BE2C (cell line): ENCODE measurements at regions not wholly inside any gene's neighbourhood (a gene's known extent, or its start where the extent isn't known, plus 50 kb on each side); places are given as distances from the start of the nearest gene placed in this dataset.

Source experiments
- DNase-seq: peaks from one replicate; pipeline ENCODE4 v3.0.0-alpha.2; 2020
- H3K27me3 ChIP-seq: fragments of 250-450 bp; sonication (Bioruptor Pico); 2 replicates; pipeline ENCODE4 v1.5.1; 2020; ENCODE audit warnings: mild to moderate bottlenecking
- H3K36me3 ChIP-seq: fragments of 250-450 bp; sonication (Bioruptor Pico); 2 replicates; pipeline ENCODE4 v1.5.1; 2020; ENCODE audit warnings: mild to moderate bottlenecking
- H3K4me1 ChIP-seq: fragments of 250-450 bp; sonication (Bioruptor Pico); 2 replicates; pipeline ENCODE4 v1.5.1; 2020
- H3K4me3 ChIP-seq: 2 replicates; pipeline ENCODE4 v1.5.1; 2011; ENCODE audit warnings: low read depth, low read length
- H3K9me3 ChIP-seq: fragments of 250-450 bp; sonication (Bioruptor Pico); 2 replicates; pipeline ENCODE4 v1.5.1; 2020
- TF ChIP-seq, protein P1 (sequence below): IDR thresholded peaks from 2 replicates; pipeline ENCODE4 v1.5.1; 2012; ENCODE audit warnings: mild to moderate bottlenecking, low read depth, low read length

DNA sequence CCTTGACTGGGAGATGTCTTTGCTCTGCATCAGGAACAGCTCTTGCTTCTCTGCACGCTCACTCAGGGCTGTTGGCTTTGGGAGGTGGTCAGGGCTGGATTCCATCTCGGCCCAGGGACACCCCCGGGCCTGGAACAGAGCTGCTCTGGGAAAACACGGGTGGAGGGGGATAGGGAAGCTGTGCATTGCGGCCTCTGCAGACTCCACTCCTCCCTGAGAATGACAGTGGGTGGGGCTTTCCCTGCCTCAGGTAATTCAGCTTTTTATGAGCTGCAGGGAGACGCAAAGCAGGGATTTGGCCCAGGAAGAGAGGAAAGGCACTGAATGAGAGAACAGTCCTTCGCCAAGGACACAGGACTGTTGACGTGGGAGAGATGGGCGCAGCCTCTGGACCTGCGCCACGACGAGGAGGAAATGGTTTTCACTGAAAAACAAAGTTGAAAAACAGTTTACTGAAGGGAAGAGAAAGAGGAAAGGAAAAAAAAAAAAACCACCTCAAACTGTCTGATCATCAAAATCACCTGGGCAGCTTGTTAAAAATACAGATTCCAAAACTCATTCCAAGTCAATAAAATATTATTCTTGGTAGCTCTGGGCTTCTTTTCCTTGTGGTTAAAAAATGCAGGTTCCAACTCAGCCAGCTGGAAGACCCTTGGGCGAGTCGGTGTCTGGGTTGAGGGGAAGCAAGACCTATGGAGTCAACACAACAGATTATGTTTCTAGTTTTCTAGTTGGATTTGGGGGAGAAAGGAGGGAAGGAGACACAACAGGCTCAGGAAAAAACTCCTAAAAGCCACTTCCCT, 194.0 kb downstream of the ZFP36L2 start:
- Histone ChIP-seq H3K9me3 (no peaks in the 10 kb centered on the region), H3K27me3 (no peaks in the 10 kb centered on the region), H3K4me1 (no peaks in the 10 kb centered on the region), H3K36me3 (no peaks in the 10 kb centered on the region), H3K4me3 (no peak overlapping the region)
- TF ChIP-seq, protein P1, sequence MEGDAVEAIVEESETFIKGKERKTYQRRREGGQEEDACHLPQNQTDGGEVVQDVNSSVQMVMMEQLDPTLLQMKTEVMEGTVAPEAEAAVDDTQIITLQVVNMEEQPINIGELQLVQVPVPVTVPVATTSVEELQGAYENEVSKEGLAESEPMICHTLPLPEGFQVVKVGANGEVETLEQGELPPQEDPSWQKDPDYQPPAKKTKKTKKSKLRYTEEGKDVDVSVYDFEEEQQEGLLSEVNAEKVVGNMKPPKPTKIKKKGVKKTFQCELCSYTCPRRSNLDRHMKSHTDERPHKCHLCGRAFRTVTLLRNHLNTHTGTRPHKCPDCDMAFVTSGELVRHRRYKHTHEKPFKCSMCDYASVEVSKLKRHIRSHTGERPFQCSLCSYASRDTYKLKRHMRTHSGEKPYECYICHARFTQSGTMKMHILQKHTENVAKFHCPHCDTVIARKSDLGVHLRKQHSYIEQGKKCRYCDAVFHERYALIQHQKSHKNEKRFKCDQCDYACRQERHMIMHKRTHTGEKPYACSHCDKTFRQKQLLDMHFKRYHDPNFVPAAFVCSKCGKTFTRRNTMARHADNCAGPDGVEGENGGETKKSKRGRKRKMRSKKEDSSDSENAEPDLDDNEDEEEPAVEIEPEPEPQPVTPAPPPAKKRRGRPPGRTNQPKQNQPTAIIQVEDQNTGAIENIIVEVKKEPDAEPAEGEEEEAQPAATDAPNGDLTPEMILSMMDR = no peak
- no peak for DNase-seq

GRCh38 chr2:43031471-43032212, 194.8 kb downstream of the ZFP36L2 start:
- Histone ChIP-seq H3K9me3 (no peaks in the 10 kb centered on the region), H3K36me3 (no peaks in the 10 kb centered on the region), H3K27me3 (no peaks in the 10 kb centered on the region), H3K4me1 (no peaks in the 10 kb centered on the region), H3K4me3 (no peak overlapping the region)
- TF ChIP-seq, protein P1 = no peak
- DNase-seq = no peak

DNA sequence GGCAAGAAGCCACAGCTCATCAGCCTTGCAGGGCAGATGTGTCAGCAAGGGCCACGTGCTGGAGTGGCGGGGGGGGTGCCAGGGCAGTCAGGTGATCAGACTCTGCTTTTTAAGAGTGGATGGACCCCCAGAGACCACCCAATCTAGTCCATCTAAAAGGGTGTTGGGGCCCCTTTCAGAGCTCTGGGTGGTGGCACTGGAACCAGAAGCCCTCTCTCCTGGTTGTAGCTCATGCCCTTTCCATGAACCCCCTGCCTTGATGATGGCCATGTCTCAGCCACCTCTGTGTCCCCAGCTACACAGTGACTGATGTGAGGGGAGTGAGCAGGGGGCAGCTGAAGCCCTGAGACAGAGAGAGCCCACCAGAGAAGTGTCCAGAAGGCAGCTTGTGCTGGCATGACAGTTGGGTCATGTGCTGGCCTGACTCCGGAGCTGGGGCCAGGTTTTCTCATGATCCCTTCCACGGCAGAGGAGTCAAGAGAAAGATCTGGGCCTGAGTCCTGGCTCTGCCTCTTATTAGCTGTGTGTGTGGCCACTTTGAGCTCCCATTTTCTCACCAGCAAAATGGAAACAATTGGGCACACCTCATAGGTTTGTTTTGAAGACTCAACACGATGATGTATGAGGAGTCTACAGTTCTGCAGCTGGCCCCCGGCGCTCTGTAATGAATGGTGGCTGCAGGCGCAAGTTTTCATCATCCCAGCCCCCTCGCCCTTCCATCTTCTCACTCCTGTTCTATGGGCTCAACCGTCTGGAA, 195.7 kb downstream of the ZFP36L2 start:
- TF ChIP-seq, protein P1 = no peak

DNA sequence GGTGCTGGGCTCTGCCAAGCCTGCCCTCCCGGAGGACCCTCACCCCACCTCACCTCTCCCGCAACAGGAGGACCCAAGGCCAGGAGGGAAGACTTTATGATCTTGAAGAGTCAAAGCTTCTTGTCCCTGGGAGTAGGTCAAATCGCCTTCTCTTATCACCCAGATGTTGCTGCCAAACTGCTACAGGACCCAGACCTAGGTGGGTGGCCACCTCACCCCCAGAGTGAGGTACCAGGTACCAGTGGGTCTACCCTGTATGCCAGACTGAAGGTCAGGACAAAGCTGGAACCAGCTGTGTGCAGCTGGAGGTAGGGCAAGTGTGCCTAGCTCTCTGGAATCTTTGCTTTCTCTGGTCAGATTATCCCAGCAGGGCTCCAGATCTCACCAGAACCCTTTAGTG, 197.2 kb downstream of the ZFP36L2 start:
- Histone ChIP-seq H3K27me3 (no peaks in the 10 kb centered on the region), H3K4me1 (peaks cover 5% of the 10 kb centered on the region; the same call in 1 of the 2 replicates), H3K36me3 (no peaks in the 10 kb centered on the region), H3K9me3 (no peaks in the 10 kb centered on the region; the same call in 1 of the 2 replicates), H3K4me3 (no peak overlapping the region)
- no peak for DNase-seq
- TF ChIP-seq, protein P1 = no peak

More for the DNA sequence above, 195.7 kb downstream of the ZFP36L2 start:
- H3K36me3 ChIP-seq = no peaks in the 10 kb centered on the region
- no peaks in the 10 kb centered on the region for H3K9me3 ChIP-seq
- DNase-seq = no peak
- H3K27me3 ChIP-seq = no peaks in the 10 kb centered on the region
- no peaks in the 10 kb centered on the region for H3K4me1 ChIP-seq
- no peak overlapping the region for H3K4me3 ChIP-seq

DNA sequence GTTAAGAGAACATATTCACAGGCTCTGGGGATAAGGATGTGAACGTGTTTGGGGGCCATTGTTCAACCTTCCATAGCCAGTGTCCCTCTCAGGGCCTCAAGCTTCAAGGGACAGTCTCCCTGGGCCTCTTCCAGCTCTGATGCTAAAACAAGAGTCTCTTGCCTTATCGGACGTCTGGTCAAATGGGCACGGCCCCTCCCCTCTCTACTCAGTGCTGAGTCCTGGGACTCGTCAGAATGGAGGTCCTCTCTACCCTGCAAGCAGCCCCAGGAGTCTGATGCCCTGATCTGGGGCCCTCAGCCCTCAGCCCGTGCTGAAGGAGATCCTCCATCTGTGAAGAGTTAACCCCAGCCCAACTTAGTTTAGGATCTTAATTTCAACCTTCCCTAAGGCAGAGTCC, 198.2 kb downstream of the ZFP36L2 start:
- Histone ChIP-seq H3K36me3 (no peaks in the 10 kb centered on the region), H3K9me3 (no peaks in the 10 kb centered on the region; the same call in 1 of the 2 replicates)

More for the DNA sequence above, 198.2 kb downstream of the ZFP36L2 start:
- TF ChIP-seq, protein P1 = no peak
- no peak for DNase-seq
- peaks cover 5% of the 10 kb centered on the region; the same call in 1 of the 2 replicates for H3K4me1 ChIP-seq
- no peak overlapping the region for H3K4me3 ChIP-seq
- H3K27me3 ChIP-seq = no peaks in the 10 kb centered on the region
